ENCODE measurements at regions not wholly inside any gene's neighbourhood (a gene's known extent, or its start where the extent isn't known, plus 50 kb on each side); places are given as distances from the start of the nearest gene placed in this dataset.

GRCh38 chr2:4679391-4679790 lies 976.0 kb downstream of the DCDC2C start:
- Histone ChIP-seq H3K4me2 (ENCODE audit: low read length) (no peak overlapping the region), H3K4me3 (ENCODE audit: low read depth, low read length) (no peak overlapping the region), H3K9me3 (ENCODE audit: control insufficient read depth, low read length) (no peaks in the 10 kb centered on the region), H3K9ac (no peak overlapping the region), H3K79me2 (no peaks in the 10 kb centered on the region), H3K27ac (no peak overlapping the region), H3K4me1 (no peaks in the 10 kb centered on the region), H3K27me3 (ENCODE audit: control insufficient read depth, insufficient read depth, low read length) (no peaks in the 10 kb centered on the region), H2AFZ (no peak overlapping the region), H3K36me3 (ENCODE audit: control insufficient read depth, insufficient read depth, low read length) (no peaks in the 10 kb centered on the region)
- TF ChIP-seq CTCF (IDR thresholded peaks at IDR 0.05) = no peak

- Histone ChIP-seq H3K27ac (no peak overlapping the region), H3K36me3 (ENCODE audit: control insufficient read depth, insufficient read depth, low read length) (no peaks in the 10 kb centered on the region), H3K4me1 (no peaks in the 10 kb centered on the region), H3K27me3 (ENCODE audit: control insufficient read depth, insufficient read depth, low read length) (no peaks in the 10 kb centered on the region), H3K79me2 (no peaks in the 10 kb centered on the region), H3K9ac (no peak overlapping the region), H3K4me3 (ENCODE audit: low read depth, low read length) (no peak overlapping the region), H3K9me3 (ENCODE audit: control insufficient read depth, low read length) (no peaks in the 10 kb centered on the region), H2AFZ (no peak overlapping the region), H3K4me2 (ENCODE audit: low read length) (no peak overlapping the region)
- TF ChIP-seq CTCF (IDR thresholded peaks at IDR 0.05) = no peak
Measured at GRCh38 chr2:4684921-4685320, 981.5 kb downstream of the DCDC2C start.

DNA sequence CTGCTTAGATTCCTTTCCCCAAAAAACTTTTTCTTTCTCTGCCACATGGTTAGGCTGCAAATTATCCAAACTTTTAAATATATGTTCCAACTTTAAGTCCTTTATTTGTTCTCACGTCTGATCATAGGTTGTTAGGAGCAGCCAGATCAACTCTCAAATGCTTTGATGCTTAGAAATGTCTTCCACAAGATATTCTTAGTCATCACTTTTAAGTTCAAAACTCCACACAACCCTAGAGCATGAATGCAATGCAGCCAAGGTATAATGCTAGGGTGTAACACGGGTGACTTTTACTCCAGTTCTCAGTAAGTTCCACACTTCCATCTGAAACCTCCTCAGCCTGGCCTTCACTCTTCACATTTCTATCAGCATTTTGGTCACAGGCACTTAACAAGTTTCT lies 987.5 kb downstream of the DCDC2C start:
- no peaks in the 10 kb centered on the region for H3K27me3 ChIP-seq (ENCODE audit: control insufficient read depth, insufficient read depth, low read length)
- no peaks in the 10 kb centered on the region for H3K9me3 ChIP-seq (ENCODE audit: control insufficient read depth, low read length)
- H3K27ac ChIP-seq = no peak overlapping the region
- H3K4me2 ChIP-seq (ENCODE audit: low read length) = no peak overlapping the region
- no peaks in the 10 kb centered on the region for H3K36me3 ChIP-seq (ENCODE audit: control insufficient read depth, insufficient read depth, low read length)
- no peak overlapping the region for H3K4me3 ChIP-seq (ENCODE audit: low read depth, low read length)
- no peaks in the 10 kb centered on the region for H3K4me1 ChIP-seq
- H3K9ac ChIP-seq = no peak overlapping the region
- H3K79me2 ChIP-seq = no peaks in the 10 kb centered on the region
- no peak for TF ChIP-seq CTCF (IDR thresholded peaks at IDR 0.05)
- H2AFZ ChIP-seq = no peak overlapping the region

DNA sequence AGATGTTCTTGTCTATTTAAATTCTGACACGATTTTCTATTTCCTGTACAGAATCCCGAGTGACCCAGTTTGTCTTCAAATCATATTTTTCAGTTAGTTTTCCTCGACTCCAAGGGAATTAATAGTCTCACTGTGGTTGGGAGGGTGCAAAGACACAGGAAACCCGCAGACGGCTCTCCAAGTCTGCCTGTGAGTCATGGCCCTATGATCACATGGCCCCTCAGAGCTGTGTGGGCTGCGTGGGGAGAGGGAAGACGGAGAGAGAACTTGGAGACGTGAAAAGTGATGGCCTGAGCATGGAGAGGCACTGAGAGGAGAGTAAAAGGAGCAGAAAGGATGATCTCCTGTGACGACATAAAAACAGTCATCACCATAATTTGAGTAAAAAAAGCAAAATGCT lies 989.9 kb downstream of the DCDC2C start:
- Histone ChIP-seq H3K9ac (no peak overlapping the region), H3K36me3 (ENCODE audit: control insufficient read depth, insufficient read depth, low read length) (no peaks in the 10 kb centered on the region), H3K4me1 (no peaks in the 10 kb centered on the region), H2AFZ (no peak overlapping the region), H3K79me2 (no peaks in the 10 kb centered on the region), H3K27me3 (ENCODE audit: control insufficient read depth, insufficient read depth, low read length) (no peaks in the 10 kb centered on the region), H3K4me3 (ENCODE audit: low read depth, low read length) (no peak overlapping the region), H3K4me2 (ENCODE audit: low read length) (no peak overlapping the region), H3K9me3 (ENCODE audit: control insufficient read depth, low read length) (no peaks in the 10 kb centered on the region), H3K27ac (no peak overlapping the region)
- TF ChIP-seq CTCF (IDR thresholded peaks at IDR 0.05) = no peak

DNA sequence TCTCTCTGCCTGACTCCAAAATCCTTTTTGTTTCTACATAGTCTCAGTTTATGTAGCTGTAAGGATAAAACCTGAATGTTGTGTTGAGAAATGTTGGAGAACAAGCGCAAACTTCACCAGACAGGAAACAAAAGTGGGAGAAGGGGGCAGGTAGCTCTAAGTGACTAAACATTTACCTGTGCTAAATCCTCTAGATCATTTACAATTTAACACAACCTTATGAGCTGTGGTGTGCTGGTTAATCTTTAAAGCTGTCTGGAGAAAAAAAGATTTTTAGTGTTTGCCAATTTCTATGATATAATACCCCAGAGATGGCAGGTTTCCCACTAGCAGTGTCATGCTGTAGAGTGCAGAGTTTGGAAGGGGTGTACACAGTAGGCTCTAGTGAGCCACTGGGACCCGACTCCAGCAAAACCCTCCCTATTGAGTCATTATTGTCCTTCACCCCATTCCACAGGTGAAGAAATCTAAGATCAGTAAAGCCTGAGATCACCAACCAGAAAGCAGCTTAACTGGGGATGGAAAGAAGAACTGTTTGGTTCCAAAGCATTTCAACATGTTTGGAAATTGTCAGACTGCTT lies 992.0 kb downstream of the DCDC2C start:
- Histone ChIP-seq H3K9me3 (ENCODE audit: control insufficient read depth, low read length) (no peaks in the 10 kb centered on the region), H3K4me1 (no peaks in the 10 kb centered on the region), H2AFZ (no peak overlapping the region), H3K79me2 (no peaks in the 10 kb centered on the region), H3K9ac (no peak overlapping the region), H3K27me3 (ENCODE audit: control insufficient read depth, insufficient read depth, low read length) (no peaks in the 10 kb centered on the region), H3K4me2 (ENCODE audit: low read length) (no peak overlapping the region), H3K36me3 (ENCODE audit: control insufficient read depth, insufficient read depth, low read length) (no peaks in the 10 kb centered on the region), H3K4me3 (ENCODE audit: low read depth, low read length) (no peak overlapping the region), H3K27ac (no peak overlapping the region)
- no peak for TF ChIP-seq CTCF (IDR thresholded peaks at IDR 0.05)

All from parathyroid adenoma (tissue), 2 donors.